Keratinocyte (primary cell): ENCODE measurements at regions not wholly inside any gene's neighbourhood (a gene's known extent, or its start where the extent isn't known, plus 50 kb on each side); places are given as distances from the start of the nearest gene placed in this dataset.

Experiments used
- DNase-seq: peaks from one replicate; pipeline ENCODE4 v3.0.0-alpha.2; 2011; ENCODE audit warnings: low read depth, missing footprints, low spot score
- FAIRE-seq: peaks from 2 replicates; lab custom pipeline; 2011; peaks lifted over from hg19 to GRCh38; lab: Jason Lieb, UNC
- H2AFZ ChIP-seq: 2 replicates; pipeline ENCODE4 v1.6.0; 2012; ENCODE audit warnings: low read length, control low read depth, inconsistent platforms; ENCODE audit not compliant: control insufficient read depth
- H3K27ac ChIP-seq: 2 replicates; pipeline ENCODE4 v1.5.1; 2011; ENCODE audit warnings: low read length; ENCODE audit not compliant: control insufficient read depth, insufficient read depth
- H3K27me3 ChIP-seq: 3 replicates; pipeline ENCODE4 v1.6.0; 2011; ENCODE audit warnings: low read length; ENCODE audit not compliant: control insufficient read depth, insufficient read depth; ENCODE audit errors: extremely low read depth
- H3K36me3 ChIP-seq, 2 experiments: 2 replicates in 1 of 2; 3 replicates in 1 of 2; pipeline ENCODE4 v1.5.1; 2011; ENCODE audit warnings: low read length in 2 of 2, mild to moderate bottlenecking in 1 of 2; ENCODE audit not compliant: control insufficient read depth in 2 of 2, insufficient read depth in 2 of 2; ENCODE audit errors: extremely low read depth in 1 of 2
- H3K4me1 ChIP-seq: 3 replicates; pipeline ENCODE4 v1.5.1; 2011; ENCODE audit warnings: low read length; ENCODE audit not compliant: control insufficient read depth, insufficient read depth; ENCODE audit errors: extremely low read depth
- H3K4me2 ChIP-seq: 3 replicates; pipeline ENCODE4 v1.6.0; 2011; ENCODE audit warnings: low read depth, low read length; ENCODE audit not compliant: control insufficient read depth, insufficient read depth; ENCODE audit errors: extremely low read depth
- H3K4me3 ChIP-seq, 3 experiments: fragments of 200-600 bp in 1 of 3; sonication (generic) in 1 of 3; 2 replicates in 2 of 3; 3 replicates in 1 of 3; pipeline ENCODE4 v1.5.1; 2011 to 2016; ENCODE audit warnings: low read length in 3 of 3, mild to moderate bottlenecking in 3 of 3, control low read depth in 2 of 3, inconsistent platforms in 1 of 3, low read depth in 1 of 3, mixed read lengths in 1 of 3, mixed run types in 1 of 3, moderate library complexity in 1 of 3; ENCODE audit not compliant: control insufficient read depth in 2 of 3, insufficient read depth in 2 of 3; ENCODE audit errors: extremely low read depth in 1 of 3
- H3K79me2 ChIP-seq: 2 replicates; pipeline ENCODE4 v1.6.0; 2012; ENCODE audit warnings: low read length; ENCODE audit not compliant: control insufficient read depth, insufficient read depth
- H3K9ac ChIP-seq: 3 replicates; pipeline ENCODE4 v1.6.0; 2011; ENCODE audit warnings: low read length; ENCODE audit not compliant: control insufficient read depth, insufficient read depth; ENCODE audit errors: extremely low read depth
- H3K9me1 ChIP-seq: 3 replicates; pipeline ENCODE4 v1.6.0; 2011; ENCODE audit warnings: low read length; ENCODE audit not compliant: control insufficient read depth, insufficient read depth; ENCODE audit errors: extremely low read depth
- H3K9me3 ChIP-seq: 2 replicates; pipeline ENCODE4 v1.5.1; 2012; ENCODE audit warnings: low read depth, low read length; ENCODE audit not compliant: control insufficient read depth
- H4K20me1 ChIP-seq: 3 replicates; pipeline ENCODE4 v1.6.0; 2011; ENCODE audit warnings: low read length; ENCODE audit not compliant: control insufficient read depth, insufficient read depth; ENCODE audit errors: extremely low read depth
- EZH2 ChIP-seq: IDR thresholded peaks from one replicate; pipeline ENCODE4 v1.6.1; 2012; ENCODE audit warnings: inconsistent platforms, mild to moderate bottlenecking, low read length, moderate library complexity
- dilution Hi-C: fragments of 300-500 bp; cut with MboI; formaldehyde crosslinking; loops from one replicate; pipeline ENCODE4 v1.7.0; 2020; ENCODE audit warnings: low sequenced_read_pairs; ENCODE audit not compliant: extremely low pct_ligation_motif_present
- TF ChIP-seq, protein P1 (sequence below), 3 experiments: IDR thresholded peaks in 1 of 3; conservative IDR thresholded peaks in 1 of 3; optimal IDR thresholded peaks in 1 of 3; 2 replicates in 2 of 3; 3 replicates in 1 of 3; pipeline versions ENCODE3 to v1.5.1; 2011; ENCODE audit warnings: low read length in 3 of 3, mild to moderate bottlenecking in 3 of 3, moderate library complexity in 2 of 3, control low read depth in 1 of 3, inconsistent platforms in 1 of 3; ENCODE audit not compliant: insufficient read depth in 2 of 3; ENCODE audit errors: extremely low read depth in 1 of 3

DNA sequence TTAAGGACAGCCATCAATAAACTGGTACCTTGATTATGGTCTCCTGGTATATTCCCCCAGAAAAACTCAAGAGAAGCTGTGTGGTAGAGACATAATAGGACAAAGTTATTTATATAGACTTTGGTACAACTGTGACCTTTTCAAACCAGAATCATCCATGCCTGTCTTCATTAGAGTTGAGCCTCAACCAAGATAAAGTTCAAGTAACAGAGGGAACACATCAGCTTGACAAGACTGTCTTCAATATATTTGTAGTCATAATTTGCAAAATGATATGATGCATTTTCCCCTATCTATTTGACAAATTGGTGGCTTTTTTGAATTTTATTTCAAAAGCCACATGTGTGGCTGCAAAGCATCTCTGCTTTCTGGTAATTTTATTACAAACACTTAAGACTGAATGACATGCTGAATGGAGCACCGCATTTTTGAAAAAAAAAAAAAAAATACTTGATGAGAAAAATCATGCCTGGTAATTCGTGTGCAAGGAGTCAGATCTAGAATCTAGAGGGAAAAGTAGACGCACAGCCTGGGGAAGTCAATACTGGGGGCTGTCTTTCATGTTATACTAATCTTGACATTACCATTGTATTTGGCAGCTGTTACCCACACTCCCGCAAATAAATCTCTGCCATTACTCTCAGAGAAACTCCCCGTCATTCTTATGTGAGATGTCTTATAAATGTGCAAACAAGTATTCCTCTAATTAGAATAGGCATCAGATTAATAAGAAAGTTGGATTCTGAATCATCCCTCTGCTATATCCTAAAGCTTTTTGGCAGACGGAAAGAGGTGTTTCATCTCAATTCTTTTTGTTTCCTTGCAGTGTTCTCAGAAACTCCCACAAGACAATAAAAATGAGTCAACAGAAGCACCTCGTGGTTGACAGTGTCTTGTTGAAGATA is 554.8 kb upstream of the CBLB start:
- dilution Hi-C loops, result no loop called here
- DNase-seq (no peak), FAIRE-seq (no peak)
- no peaks in the 10 kb centered on the region for H4K20me1 ChIP-seq
- no peak overlapping the region for H3K27ac ChIP-seq
- H3K4me1 ChIP-seq, result no peaks in the 10 kb centered on the region
- H3K4me3 ChIP-seq, result no peak overlapping the region
- H3K36me3 ChIP-seq, result no peaks in the 10 kb centered on the region
- no peaks in the 10 kb centered on the region for H3K9me3 ChIP-seq
- H3K9ac ChIP-seq, result no peak overlapping the region
- no peak for TF ChIP-seq EZH2
- TF ChIP-seq, protein P1, sequence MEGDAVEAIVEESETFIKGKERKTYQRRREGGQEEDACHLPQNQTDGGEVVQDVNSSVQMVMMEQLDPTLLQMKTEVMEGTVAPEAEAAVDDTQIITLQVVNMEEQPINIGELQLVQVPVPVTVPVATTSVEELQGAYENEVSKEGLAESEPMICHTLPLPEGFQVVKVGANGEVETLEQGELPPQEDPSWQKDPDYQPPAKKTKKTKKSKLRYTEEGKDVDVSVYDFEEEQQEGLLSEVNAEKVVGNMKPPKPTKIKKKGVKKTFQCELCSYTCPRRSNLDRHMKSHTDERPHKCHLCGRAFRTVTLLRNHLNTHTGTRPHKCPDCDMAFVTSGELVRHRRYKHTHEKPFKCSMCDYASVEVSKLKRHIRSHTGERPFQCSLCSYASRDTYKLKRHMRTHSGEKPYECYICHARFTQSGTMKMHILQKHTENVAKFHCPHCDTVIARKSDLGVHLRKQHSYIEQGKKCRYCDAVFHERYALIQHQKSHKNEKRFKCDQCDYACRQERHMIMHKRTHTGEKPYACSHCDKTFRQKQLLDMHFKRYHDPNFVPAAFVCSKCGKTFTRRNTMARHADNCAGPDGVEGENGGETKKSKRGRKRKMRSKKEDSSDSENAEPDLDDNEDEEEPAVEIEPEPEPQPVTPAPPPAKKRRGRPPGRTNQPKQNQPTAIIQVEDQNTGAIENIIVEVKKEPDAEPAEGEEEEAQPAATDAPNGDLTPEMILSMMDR (optimal IDR thresholded peaks at IDR 0.05 in 1 of 3, IDR thresholded peaks at IDR 0.05 in 1 of 3, conservative IDR thresholded peaks at IDR 0.05 in 1 of 3; ENCODE audit: extremely low read depth in 1 of 3, insufficient read depth in 2 of 3, low read length in 3 of 3), result no peak
- H3K27me3 ChIP-seq, result no peaks in the 10 kb centered on the region
- H2AFZ ChIP-seq, result no peak overlapping the region
- H3K9me1 ChIP-seq, result no peaks in the 10 kb centered on the region
- no peaks in the 10 kb centered on the region for H3K79me2 ChIP-seq
- H3K4me2 ChIP-seq, result no peak overlapping the region

DNA sequence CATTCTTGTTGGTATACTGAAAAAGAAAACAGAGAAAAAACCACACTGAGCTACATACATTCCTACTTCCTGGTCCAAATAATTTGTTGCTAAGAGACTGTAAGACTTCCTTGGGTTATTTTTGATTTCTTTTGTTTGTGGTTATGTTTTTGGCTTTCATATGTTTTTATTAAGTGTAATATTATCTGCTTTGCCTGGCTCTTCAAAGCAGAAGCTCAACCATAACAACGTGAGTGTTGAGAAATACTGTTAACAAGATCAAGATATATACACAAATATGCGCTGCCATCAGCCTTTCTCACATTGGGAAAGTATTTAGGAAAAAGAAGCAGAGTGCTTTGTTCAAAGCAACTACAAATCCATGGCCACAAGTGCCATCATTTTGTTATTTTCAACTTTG is 556.2 kb upstream of the CBLB start:
- Histone ChIP-seq H3K9me1 (no peaks in the 10 kb centered on the region), H2AFZ (no peak overlapping the region), H4K20me1 (no peaks in the 10 kb centered on the region), H3K4me2 (no peak overlapping the region), H3K27ac (no peak overlapping the region), H3K9ac (no peak overlapping the region), H3K4me3 (no peak overlapping the region), H3K27me3 (no peaks in the 10 kb centered on the region), H3K9me3 (no peaks in the 10 kb centered on the region), H3K36me3 (no peaks in the 10 kb centered on the region), H3K4me1 (peaks cover 5% of the 10 kb centered on the region), H3K79me2 (no peaks in the 10 kb centered on the region)
- FAIRE-seq (no peak), DNase-seq (no peak)
- dilution Hi-C loops, result no loop called here
- no peak for TF ChIP-seq EZH2
- TF ChIP-seq, protein P1 (optimal IDR thresholded peaks at IDR 0.05 in 1 of 3, IDR thresholded peaks at IDR 0.05 in 1 of 3, conservative IDR thresholded peaks at IDR 0.05 in 1 of 3; ENCODE audit: extremely low read depth in 1 of 3, insufficient read depth in 2 of 3, low read length in 3 of 3), result no peak
